IPS-18c (cell line): ENCODE measurements at regions not wholly inside any gene's neighbourhood (a gene's known extent, or its start where the extent isn't known, plus 50 kb on each side); places are given as distances from the start of the nearest gene placed in this dataset.
A peak's percentile ranks its signal among the peaks of the same experiment; 100 is the strongest.

Experiments
- H3K4me3 ChIP-seq: 2 replicates; pipeline ENCODE4 v1.7.0; 2013; ENCODE audit warnings: low read depth, mild to moderate bottlenecking, low read length, moderate library complexity; ENCODE audit not compliant: insufficient read depth
- H3K9me3 ChIP-seq: one replicate; pipeline ENCODE4 v1.6.1; 2013; ENCODE audit warnings: mild to moderate bottlenecking, low read length, moderate library complexity; ENCODE audit not compliant: control insufficient read depth, insufficient read depth

DNA sequence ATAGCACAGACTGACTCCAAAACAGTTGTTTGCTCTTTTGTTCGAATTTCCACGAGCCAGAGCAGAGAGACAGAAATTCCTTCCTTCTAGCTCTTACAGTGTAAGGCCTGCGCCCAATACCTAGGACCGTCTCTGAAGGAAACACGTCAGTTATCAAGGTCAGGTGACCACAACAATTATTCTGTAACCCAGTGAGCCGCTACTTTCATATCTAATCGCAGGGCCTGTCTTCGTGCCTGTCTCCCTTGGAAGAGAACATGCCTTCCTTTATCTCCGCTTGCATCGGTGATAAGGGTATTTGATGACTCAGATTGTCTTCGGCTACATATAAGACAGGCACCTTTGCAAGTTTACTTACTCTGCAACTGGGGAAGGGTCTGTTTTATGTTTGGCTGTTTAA, 288.0 kb downstream of the MAF start:
- no peaks in the 10 kb centered on the region for H3K9me3 ChIP-seq

DNA sequence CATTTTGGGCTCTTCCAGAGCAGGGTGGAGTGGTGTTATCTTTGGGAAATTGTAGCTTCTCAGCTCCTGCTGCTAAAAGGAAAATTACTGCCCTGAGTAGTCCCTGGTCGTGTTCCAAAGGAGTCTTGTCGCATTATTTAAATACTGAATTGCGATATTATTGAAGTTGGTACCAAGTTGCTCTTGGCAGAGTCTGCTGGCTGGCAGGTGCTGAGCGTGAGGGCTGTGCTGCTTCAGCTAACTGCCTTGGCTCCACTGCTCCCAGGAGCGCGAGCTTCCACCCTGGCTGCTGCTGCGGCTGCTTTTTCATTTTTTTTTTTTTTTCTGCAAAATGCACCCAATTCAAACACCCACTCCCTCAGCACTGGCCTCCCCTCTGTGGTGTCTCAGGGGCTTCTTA, 289.8 kb downstream of the MAF start:
- Histone ChIP-seq H3K9me3 (no peaks in the 10 kb centered on the region), H3K4me3 (no peak overlapping the region)

More for the DNA sequence above, 288.0 kb downstream of the MAF start:
- no peak overlapping the region for H3K4me3 ChIP-seq

DNA sequence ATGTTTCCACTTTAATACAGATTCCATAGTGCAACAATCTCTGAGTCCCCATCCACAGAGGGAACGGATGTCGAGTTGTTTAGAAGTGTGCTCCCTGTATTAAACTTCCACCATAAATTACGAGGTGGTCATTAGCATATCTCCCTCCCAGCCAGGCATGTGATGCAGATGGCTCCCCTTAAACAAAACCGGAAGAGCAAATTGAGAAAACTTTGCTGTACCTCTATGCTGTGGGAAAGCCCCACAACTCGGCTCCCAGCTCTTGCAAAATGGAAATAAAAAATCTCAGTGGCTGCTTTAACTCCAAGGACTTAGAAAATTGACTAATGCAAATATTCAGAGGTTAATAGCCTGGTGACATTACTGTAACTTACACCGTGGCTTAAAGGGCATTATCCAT, 290.9 kb downstream of the MAF start:
- H3K4me3 ChIP-seq = no peak overlapping the region
- no peaks in the 10 kb centered on the region for H3K9me3 ChIP-seq

DNA sequence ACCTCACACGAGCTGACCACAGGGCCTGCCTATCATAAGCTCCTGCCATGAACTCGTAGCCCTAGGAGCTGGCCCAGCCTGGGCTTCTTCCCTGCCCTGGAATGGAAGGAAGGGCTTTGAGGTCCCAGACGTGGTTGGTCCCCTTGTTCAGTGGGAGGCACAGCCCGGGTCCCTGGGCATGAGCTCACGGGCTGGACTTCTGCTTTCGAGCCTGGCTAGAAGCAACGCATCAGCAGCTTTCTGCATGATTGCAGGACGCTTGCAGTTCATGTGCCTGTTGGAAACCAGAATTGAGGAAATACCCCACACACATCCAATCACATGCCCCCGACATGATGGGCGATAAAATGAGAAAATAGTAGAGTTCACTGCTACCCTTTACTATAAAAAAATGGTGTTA, 293.3 kb downstream of the MAF start:
- Histone ChIP-seq H3K4me3 (no peak overlapping the region), H3K9me3 (no peaks in the 10 kb centered on the region)

DNA sequence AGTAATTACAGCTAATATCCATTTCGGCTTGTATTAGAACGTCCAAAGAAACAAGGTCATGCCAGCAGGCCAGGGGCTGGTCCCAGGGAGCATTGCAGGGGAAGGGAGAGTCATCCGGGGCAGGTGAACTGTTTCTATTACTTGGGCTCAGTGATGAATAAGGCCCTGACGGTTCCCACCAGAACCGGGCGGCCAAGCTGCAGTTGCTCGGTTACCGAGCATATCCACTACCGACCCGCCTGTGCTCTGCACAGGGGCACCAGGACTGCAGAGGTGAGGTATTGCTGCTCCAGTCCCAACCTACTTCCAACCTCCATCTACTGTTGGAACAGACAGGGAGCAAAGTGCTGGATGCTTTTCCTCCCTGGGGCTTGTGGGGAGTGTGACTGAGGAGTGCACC, 295.5 kb downstream of the MAF start:
- H3K9me3 ChIP-seq = no peaks in the 10 kb centered on the region
- no peak overlapping the region for H3K4me3 ChIP-seq

DNA sequence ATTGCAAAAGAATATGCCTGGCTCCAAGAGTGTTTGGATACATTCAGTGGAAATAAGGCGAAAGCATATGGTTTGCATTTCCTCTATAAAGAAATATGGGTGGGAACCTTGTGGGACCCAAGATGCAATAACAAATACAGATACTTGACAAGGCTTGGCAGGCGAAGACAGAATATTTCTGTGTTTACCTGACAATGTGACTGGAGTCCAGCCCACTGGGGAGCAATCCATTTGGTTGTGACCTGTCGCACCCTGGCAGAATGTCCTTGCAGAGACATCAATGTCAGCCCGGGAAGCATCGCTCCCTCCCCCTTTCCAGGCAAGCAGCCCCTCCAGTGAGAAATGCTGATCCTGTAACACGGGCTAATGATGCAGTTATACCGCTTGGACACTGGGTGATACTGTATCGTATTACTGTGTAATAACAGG, 296.6 kb downstream of the MAF start:
- Histone ChIP-seq H3K9me3 (no peaks in the 10 kb centered on the region), H3K4me3 (no peak overlapping the region)

DNA sequence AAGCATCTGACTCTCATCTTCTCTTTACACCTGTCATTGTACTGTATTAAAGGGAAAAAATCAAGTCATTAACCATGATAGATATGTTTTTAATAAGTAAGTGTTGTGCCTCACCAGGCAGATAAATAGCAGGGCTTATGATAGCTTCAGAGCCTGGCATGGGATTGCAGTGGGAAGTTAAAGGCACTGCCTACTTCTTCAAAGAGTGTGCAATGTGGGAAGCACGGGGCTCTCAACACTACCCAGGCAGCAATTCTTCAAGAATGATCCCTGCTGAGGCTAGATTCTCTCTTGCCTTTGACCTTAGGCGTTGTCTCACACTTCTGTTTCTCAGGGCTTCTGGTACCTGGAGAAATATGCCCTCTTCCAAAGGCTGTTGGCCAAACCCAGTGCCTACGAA, 297.3 kb downstream of the MAF start:
- no peak overlapping the region for H3K4me3 ChIP-seq

DNA sequence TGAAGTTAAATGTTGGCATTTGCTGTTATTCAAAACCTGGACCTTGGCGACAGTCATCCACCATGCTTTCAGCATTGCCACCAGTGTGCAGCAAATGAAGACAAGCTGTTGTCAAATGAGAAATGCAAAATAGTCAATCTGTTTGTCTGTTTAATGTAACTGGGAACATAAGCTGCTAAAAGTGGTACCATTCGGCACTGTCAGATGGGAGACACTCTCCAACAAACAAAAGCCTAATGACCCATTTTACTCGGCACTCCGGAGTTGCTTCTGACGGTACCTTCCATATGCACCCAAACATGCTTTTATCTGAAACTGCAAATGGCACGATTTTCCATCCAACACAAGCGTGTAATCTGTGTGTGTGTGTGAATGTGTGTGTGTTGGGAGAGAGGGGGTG, 297.8 kb downstream of the MAF start:
- Histone ChIP-seq H3K4me3 (no peak overlapping the region), H3K9me3 (no peaks in the 10 kb centered on the region)

More for the DNA sequence above, 297.3 kb downstream of the MAF start:
- H3K9me3 ChIP-seq = no peaks in the 10 kb centered on the region

DNA sequence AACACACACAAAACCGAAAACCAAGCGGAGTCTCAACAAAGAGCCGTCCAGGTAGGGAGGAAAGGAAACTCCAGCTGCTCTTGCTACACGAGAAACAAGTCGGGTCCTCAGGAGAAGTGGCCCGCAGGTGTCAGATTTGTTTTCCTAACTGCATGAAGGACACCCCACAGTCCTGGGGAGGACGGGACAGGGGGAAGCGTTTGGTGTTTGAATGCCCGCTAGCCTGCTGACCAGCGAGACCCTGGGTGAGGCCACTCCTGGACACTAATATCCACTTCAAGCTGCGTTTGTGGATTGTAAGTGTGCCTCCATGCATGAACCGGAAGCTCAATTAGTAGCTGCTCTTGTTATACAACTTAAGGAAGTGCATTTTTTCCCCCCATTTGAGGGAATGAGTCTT, 299.5 kb downstream of the MAF start:
- Histone ChIP-seq H3K9me3 (no peaks in the 10 kb centered on the region), H3K4me3 (no peak overlapping the region)

DNA sequence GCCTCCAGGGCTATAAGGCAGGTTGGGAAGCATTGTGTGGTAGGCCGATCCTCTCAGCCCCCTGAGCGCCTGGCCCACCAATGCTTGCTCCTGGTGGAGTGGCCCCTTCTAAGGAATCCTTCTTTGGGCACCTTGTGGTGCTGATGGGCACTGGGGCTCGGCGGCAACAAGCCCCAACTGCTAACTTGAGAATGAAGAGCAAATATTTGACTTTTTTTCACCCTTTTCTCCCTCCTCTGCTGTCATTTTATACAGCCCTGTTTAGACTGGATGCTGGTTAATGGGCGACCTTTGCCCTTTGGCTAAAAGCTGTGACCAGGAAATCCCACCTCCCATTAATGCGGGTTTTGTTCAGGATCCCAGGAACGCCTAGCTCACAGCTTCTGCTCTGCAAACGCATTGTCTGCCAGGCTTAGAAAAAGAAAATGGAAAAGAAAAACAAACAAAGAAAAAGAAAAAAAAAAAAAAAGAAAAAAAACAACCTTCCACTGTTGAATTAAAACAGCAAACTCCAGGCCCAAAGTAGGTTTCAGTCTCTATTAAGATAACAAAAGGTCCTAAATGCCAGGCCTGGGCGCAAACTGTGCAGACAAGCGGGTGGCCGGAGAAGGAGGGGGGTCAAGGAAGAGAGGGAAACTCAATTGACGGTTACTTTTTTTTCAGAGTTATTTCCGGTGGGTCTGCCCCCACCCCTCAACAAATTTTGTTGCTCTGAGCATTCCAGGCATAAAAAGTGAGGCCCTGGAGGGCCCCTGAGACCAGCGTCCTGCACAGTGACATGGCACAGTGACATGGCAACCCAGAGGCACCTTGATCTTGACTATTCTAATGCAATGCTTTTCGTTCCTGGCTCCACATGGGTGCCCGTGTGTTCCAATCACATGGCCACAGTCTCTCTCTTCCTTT, 301.4 kb downstream of the MAF start:
- Histone ChIP-seq H3K4me3 (peak overlapping the region; percentile 17; the same call in 1 of the 2 replicates), H3K9me3 (no peaks in the 10 kb centered on the region)

DNA sequence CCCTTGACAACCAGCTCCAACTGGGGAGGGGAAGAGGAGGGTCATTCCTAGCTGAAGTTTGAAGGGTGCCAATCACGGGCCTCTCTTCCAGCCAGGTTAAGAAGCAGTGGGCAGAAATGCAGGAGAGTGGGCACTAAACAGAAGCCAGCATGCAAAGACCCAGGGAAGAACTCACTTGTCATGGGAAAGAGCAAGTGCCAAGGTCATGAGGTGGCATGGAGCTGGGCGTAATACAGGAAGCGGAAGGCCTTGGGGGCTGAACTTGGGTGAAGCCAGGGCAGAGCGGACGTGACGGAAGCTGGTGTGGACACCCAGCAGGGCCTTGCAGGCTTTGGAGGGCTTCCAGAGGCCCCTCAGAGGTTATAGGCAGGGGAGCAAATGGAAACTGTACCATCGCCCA, 302.1 kb downstream of the MAF start:
- Histone ChIP-seq H3K4me3 (no peak overlapping the region), H3K9me3 (no peaks in the 10 kb centered on the region)

DNA sequence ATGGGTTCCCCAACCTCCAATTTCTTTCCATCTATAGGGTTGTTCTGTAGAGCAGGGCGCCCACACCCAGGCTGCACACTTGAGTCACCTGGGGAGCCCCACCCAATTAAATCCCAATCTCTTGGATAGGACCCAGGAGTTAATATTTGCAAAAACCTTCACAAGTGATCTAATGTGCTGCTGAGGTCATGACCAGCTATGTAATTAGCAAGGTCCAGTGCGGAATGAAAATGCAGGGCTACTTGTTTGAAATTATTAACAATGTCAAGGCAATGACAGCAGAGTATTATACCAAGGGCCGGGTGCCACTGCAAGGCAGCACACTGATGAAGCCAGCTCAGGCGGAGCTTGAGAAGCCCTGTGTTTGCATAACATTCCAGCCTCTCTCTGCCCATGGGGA, 302.7 kb downstream of the MAF start:
- no peaks in the 10 kb centered on the region for H3K9me3 ChIP-seq
- H3K4me3 ChIP-seq = no peak overlapping the region

DNA sequence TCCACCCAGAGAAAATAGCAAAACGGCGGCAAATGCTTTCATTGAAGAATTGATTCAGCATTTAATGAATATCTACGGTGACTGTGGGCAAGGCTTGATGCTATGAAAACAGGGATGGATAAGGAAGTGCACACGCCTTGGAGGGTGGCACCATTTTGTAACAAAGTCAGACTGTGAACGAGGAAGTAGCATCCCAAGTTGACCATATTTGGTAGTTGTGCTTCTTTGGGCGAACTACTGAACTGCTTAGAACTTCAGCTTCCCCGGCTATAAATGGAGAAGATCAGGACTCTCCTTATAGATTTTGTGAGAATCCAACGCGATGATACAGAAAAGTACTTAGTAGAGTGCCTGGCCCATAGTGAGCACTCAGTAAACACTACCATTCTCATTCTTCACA, 303.2 kb downstream of the MAF start:
- H3K4me3 ChIP-seq = no peak overlapping the region

DNA sequence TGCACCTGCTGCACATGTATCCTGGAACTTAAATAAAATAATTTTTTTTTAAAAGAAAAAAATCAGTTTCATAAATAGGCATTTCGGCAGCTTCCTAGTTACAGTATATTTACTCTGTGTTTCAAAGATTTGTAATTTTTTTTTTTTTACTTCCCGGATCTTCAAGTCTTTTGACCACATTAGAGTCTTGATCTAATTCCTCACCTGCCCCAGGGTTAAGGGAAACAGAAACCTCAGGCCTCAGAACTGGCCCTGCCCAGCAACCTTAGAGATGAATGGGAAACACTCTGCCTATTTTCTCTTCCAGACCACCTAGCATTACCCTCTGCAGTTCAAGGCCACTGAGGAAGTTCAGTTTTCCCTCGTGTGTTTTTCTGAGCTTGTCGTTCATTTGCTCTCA, 304.0 kb downstream of the MAF start:
- no peak overlapping the region for H3K4me3 ChIP-seq
- no peaks in the 10 kb centered on the region for H3K9me3 ChIP-seq

More for the DNA sequence above, 303.2 kb downstream of the MAF start:
- no peaks in the 10 kb centered on the region for H3K9me3 ChIP-seq

DNA sequence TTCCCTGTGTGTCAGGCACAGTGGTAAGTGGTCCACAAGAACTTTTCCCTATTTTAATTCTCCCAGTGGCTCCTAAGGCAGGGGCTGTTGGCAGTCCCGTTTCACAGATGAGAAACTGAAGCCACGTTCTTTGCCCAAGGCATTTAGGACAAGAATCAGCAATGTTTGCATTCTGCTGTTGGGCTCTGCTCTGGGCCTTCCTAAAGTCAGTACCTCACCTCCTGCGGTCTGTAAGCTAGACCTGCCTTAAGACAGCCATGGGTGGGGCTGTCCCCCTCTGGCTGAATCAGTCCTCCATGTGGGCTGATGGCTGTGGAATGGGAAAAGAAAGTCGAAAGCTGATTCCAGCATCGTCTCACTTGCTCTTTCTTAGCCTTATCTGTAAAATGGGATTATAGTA, 304.8 kb downstream of the MAF start:
- Histone ChIP-seq H3K9me3 (no peaks in the 10 kb centered on the region), H3K4me3 (no peak overlapping the region)

DNA sequence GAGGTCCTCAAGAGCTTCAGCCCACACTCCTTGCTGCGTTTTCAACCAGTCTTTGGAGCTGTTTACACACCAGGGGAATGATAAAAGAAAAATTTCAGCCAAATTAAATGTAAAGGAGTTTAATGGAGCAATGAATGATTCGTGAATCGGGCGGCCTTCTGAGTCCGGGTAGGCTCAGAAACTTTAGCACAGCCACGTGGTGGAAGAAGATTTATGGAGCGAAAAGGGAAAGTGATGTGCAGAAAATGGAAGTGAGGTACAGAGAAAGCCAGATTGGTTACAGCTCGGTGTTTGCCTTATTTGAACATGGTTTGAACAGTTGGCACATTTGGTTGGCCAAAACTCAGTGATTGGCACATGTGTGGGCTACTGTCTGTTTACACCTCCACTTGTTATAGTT, 305.4 kb downstream of the MAF start:
- H3K4me3 ChIP-seq = no peak overlapping the region
- H3K9me3 ChIP-seq = no peaks in the 10 kb centered on the region

DNA sequence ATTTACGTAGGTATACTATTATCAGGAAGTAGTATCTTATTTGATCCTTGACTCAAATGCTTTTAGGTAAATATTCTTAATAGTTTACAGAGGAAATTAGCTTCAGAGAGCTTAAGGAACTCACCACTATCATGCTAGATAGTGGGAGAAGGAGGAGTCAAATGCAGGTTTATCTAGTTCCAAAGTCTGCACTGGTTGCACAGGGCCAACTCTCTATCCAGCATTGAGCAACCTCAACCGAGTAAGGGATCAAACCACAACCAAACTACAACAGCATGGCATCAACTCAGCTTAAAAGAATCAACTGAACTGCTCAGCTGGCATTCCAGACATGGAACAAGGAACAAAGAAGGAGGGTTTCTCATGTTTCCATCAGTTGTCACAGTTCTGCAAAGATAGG, 306.0 kb downstream of the MAF start:
- no peaks in the 10 kb centered on the region for H3K9me3 ChIP-seq

DNA sequence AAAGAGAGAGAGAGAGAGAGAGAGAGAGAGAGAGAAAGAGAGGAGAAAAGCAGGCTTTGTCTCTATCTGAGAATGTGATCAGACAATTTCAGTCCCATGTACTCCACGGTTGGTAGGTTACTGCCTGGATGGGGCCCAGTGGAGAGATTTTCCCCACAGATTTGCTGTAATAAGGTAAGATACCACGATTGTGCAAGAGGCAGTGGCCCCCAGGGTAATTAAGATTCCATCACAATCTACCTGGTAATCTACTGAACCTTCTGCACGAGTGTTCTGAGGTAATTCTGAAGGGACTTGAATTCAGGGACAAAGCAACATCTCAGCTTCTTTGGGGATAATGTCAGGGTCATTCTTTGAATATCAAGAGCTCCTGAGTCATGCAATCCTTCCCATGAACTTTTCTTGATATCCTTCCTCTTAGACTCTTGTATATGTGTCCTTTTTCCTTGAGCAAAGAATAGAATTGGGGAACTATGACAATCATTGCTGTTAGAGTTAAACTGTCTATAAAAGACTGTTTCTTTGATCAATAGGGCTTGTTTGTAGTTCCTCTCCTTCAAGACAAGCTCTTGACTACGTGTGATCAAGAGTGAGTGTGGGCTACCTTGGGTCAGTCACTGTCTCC, 306.6 kb downstream of the MAF start:
- Histone ChIP-seq H3K9me3 (no peaks in the 10 kb centered on the region), H3K4me3 (no peak overlapping the region)

More for the DNA sequence above, 306.0 kb downstream of the MAF start:
- no peak overlapping the region for H3K4me3 ChIP-seq
